ENCODE measurements at regions not wholly inside any gene's neighbourhood (a gene's known extent, or its start where the extent isn't known, plus 50 kb on each side); places are given as distances from the start of the nearest gene placed in this dataset.

DNA sequence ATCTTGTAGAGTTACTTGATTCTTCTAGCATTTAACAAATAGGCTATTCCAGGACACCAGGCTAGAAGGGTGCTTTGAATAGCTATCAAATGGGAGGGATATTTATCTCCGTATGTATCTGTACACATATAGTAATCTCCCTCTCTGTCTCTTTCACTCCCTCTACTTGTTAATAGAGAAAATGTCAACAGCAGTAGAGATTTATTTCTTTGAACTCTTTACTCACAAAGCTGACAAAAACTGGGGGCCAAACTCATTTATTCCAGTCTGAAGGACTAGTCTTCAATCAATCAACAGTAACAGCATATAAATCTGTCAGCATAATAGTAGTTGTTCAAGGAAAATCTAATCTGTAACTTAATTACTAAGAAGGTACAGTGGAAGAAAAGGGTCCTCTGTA is 78.2 kb upstream of the FER start (continued):
- TF ChIP-seq NFYA (IDR thresholded peaks at IDR 0.05; ENCODE audit: borderline replicate concordance, low read depth, low read length) (no peak), FOXM1 (IDR thresholded peaks at IDR 0.05; ENCODE audit: low read depth, low read length) (no peak), CHD4 (IDR thresholded peaks at IDR 0.05) (no peak)

GRCh38 chr5:108661590-108662219 is 86.0 kb upstream of the FER start:
- intact Hi-C loops (cut with micrococcal nuclease; ENCODE audit: unreplicated experiment) (no loop called here), in situ Hi-C loops (cut with MboI) (no loop called here)
- ChIA-PET RAD21 (ENCODE audit: unreplicated experiment) (no interaction called here), SMC1A (ENCODE audit: uncharacterized antibody, unreplicated experiment) (interaction anchor here (1.5 to 2.1 kb wide), 3 partner anchors 10 to 19 kb away, joined by 3 to 5 read pairs (median 4); no protein-coding TSS in a partner anchor), POLR2A (interaction anchor here (0.6 kb wide), 1 partner anchor 16 kb away, joined by 3 read pairs; no protein-coding TSS in a partner anchor), CTCF (no interaction called here)
- no peak overlapping the region for H3K4me3 ChIP-seq
- no peaks in the 10 kb centered on the region for H3K9me3 ChIP-seq (replicated peaks; ENCODE audit: control insufficient read depth, insufficient read depth, low read length)
- no TSS peak for BruUV-seq (replicated peaks)
- H2AFZ ChIP-seq (ENCODE audit: control insufficient read depth, low read depth, low read length), result no peak overlapping the region
- H3K79me2 ChIP-seq (ENCODE audit: control insufficient read depth, insufficient read depth, low read length), result no peaks in the 10 kb centered on the region
- H3K9ac ChIP-seq (ENCODE audit: control insufficient read depth, insufficient read depth, low read length), result no peak overlapping the region
- no peaks in the 10 kb centered on the region for H3K4me1 ChIP-seq (ENCODE audit: control insufficient read depth, insufficient read depth, low read length)
- no peak for TF ChIP-seq SIN3A (IDR thresholded peaks at IDR 0.05; ENCODE audit: low read depth, low read length)
- TF ChIP-seq IKZF2 (IDR thresholded peaks at IDR 0.05), result no peak
- no peak for TF ChIP-seq TCF3 (IDR thresholded peaks at IDR 0.05; ENCODE audit: borderline replicate concordance, insufficient read depth, low read depth, low read length)
- no peak for TF ChIP-seq RAD21 (IDR thresholded peaks at IDR 0.05; ENCODE audit: insufficient read depth, low read depth, low read length)
- no peak for TF ChIP-seq CBX5 (IDR thresholded peaks at IDR 0.05; ENCODE audit: low read depth)
- no peak for TF ChIP-seq RUNX3 (IDR thresholded peaks at IDR 0.05; ENCODE audit: low read length)
- no peak for TF ChIP-seq PML (IDR thresholded peaks at IDR 0.05; ENCODE audit: low read length)
- TF ChIP-seq CBFB (IDR thresholded peaks at IDR 0.05; ENCODE audit: low read depth), result no peak
- no peak for TF ChIP-seq ZSCAN29 (IDR thresholded peaks at IDR 0.05)
- TF ChIP-seq CBX3 (IDR thresholded peaks at IDR 0.05; ENCODE audit: borderline replicate concordance, low read depth), result no peak
- H3K36me3 ChIP-seq (ENCODE audit: control insufficient read depth in 2 of 2, insufficient read depth in 2 of 2, low read length in 1 of 2), result no peaks in the 10 kb centered on the region
- H3K4me2 ChIP-seq (ENCODE audit: control insufficient read depth, insufficient read depth), result no peak overlapping the region
- no peaks in the 10 kb centered on the region for H4K20me1 ChIP-seq (ENCODE audit: control insufficient read depth, insufficient read depth)
- H3K27me3 ChIP-seq (replicated peaks in 1 of 2; ENCODE audit: control insufficient read depth in 2 of 2, insufficient read depth in 2 of 2, low read length in 1 of 2), result no peaks in the 10 kb centered on the region
- H3K27ac ChIP-seq (ENCODE audit: control insufficient read depth, insufficient read depth), result no peak overlapping the region
- WGBS (ENCODE audit: insufficient coverage, insufficient replicate concordance, low lambda C conversion rate, missing lambda C conversion rate), result 54% methylated on average over 3 of the region's 3 CpGs
- DNase-seq (ENCODE audit: low read depth, low spot score) (no peak), FAIRE-seq (no peak), ATAC-seq (no peak)

All from GM12878 (cell line).